GM18867 (cell line): ENCODE measurements at regions not wholly inside any gene's neighbourhood (a gene's known extent, or its start where the extent isn't known, plus 50 kb on each side); places are given as distances from the start of the nearest gene placed in this dataset.
"Not testable (repeated sequence)": the region's sequence is repeated elsewhere in the genome, so short reads cannot be mapped to it uniquely, and the experiment has no call there.

Experiments used
- ATAC-seq: cut with Tn5 transposase; IDR thresholded peaks from one replicate; pipeline ENCODE4 v1.9.1; 2021; ENCODE audit warnings: mild to moderate bottlenecking, moderate library complexity; ENCODE audit not compliant: unreplicated experiment

GRCh38 chr13:54004026-54004699 lies 975.5 kb downstream of the OLFM4 start:
- peak; percentile 51 for ATAC-seq

GRCh38 chr13:54016542-54016941 lies 987.9 kb downstream of the OLFM4 start:
- no peak for ATAC-seq

- no peak for ATAC-seq
Observed at GRCh38 chr13:54018485-54018884, 989.9 kb downstream of the OLFM4 start.

DNA sequence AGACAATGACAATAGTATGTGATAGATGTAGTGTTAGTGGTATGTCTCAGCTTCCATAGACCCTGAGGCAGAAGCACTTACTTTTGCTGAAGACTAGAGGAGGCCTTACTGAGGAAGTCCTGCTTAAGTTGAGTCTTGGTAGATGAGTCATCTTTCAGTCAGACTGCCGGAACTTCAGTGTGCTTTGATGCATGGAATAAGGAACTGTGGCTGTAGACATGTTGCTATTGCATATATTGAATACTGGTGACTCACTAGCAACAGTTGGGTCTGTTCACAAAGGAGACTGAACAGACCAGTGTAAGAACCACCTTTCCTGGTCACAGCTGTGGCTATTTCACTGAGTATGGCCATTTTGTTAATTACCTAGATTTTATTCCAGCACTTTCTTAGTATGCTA lies 1000.6 kb downstream of the OLFM4 start:
- ATAC-seq = peak; percentile 100

- ATAC-seq = peak; percentile 25
Observed at GRCh38 chr13:54029720-54030119, 1001.1 kb downstream of the OLFM4 start.

- no peak for ATAC-seq
Observed at GRCh38 chr13:54033323-54033861, 1004.8 kb downstream of the OLFM4 start.

- ATAC-seq = no peak
Observed at GRCh38 chr13:54034047-54034446, 1005.4 kb downstream of the OLFM4 start.

DNA sequence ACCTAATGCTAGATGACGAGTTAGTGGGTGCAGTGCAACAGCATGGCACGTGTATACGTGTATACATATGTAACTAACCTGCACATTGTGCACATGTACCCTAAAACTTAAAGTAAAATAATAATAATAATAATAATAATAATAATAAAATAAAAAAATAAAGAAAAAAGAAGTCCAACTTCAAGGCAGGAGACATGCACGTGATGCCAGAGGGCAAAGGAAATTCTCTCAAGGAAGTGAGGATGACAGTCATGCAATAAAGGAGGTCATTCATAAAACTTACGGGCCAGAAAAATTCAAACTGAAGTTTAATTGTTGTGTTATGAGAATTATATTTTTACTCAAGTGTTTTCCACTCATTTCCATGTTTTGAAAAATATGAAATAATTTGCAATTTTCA lies 1028.8 kb downstream of the OLFM4 start:
- ATAC-seq = not testable (repeated sequence)

- ATAC-seq = not testable (repeated sequence)
Observed at GRCh38 chr13:54069958-54070357, 1041.3 kb downstream of the OLFM4 start.

DNA sequence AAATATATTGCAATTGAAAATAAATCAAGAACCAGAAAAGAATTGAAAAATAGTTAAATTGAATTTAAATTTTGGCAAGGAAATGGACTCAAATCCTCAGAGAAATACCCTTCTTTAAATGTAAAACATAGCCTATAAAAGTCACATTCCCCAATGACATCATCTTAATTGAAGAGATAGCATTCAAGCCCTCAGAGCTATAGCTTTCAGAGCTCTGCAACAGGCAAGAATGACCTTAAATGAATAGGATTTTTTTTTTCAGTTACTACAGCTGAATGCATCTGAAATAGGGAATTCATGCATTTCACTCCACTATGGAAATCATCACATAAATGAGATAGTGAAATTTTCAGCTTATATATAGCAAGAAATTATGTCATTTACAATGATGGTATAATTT lies 1049.0 kb downstream of the OLFM4 start:
- no peak for ATAC-seq

DNA sequence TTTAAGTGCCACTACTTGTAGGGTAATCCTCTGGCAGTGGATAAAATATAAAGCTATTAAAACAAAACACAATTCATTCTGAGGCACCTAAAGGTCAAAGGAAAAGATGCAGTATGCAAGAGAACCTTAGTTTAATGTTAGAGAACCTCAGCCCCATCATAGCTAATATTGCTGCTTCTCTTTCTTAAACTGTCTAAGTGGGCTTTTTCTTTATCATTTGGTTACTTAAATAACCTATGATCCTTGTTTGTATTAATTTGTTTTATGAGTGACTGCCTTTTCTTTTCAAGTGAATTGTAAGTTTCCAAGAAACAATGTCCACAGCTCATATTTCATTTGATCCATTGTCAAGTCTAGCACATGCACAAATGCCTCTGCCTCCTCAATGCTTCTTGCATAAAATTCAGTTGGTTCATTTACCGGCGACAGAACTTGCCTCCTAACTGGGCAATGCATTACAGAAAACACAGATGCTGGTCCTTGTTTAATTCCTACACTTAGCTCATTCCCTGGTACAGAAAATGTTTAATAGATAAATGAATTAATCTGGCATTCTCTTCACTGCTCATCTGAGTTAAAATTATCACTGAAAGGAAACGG lies 1049.8 kb downstream of the OLFM4 start:
- ATAC-seq = no peak

GRCh38 chr13:54082309-54082708 lies 1053.7 kb downstream of the OLFM4 start:
- not testable (repeated sequence) for ATAC-seq

DNA sequence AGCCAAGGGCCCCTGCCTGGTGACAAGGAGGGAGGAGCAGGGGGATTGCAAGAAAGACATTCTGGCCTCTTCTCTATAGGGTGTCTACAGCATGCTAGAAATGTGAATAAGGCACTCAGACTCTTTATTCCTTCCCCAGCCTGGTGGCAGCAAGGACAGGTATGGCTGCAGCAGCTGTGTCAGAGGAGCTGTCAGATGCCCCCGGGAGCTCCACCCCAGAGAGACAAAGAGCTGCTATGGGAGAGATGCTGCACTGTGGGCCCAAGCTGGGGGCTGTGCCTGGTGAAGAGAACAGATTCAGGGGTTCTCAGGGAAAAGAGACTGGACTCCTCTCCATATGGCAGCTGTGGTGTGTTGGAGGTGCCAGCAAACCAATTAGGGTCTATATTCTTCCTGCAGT lies 1063.3 kb downstream of the OLFM4 start:
- ATAC-seq = no peak

- ATAC-seq = no peak
Observed at GRCh38 chr13:54092686-54093085, 1064.1 kb downstream of the OLFM4 start.

GRCh38 chr13:54110597-54110996 lies 1082.0 kb downstream of the OLFM4 start:
- no peak for ATAC-seq

DNA sequence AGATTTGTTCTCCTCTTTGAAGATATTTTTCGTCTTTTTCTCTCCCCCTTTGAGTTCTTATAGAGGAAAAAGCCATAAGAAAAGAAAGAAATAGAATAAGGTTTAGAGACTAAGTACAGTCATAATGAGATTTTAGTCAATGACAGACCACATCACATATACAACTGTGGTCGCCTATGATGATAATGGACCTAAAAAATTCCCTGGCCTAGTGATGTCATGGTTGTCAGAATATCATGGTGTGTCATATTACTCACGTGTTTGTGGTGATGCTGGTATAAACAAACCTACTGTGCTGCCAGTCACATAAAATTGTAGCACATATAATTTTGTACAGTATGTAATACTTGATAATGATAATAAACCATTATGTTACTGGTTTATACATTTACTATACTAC lies 1096.1 kb downstream of the OLFM4 start:
- ATAC-seq = no peak

- ATAC-seq = not testable (repeated sequence)
Observed at GRCh38 chr13:54130931-54131330, 1102.3 kb downstream of the OLFM4 start.

GRCh38 chr13:54131433-54131832 lies 1102.8 kb downstream of the OLFM4 start:
- not testable (repeated sequence) for ATAC-seq

- ATAC-seq = not testable (repeated sequence)
Observed at GRCh38 chr13:54132127-54132526, 1103.5 kb downstream of the OLFM4 start.

GRCh38 chr13:54132720-54133119 lies 1104.1 kb downstream of the OLFM4 start:
- ATAC-seq = not testable (repeated sequence)

- no peak for ATAC-seq
Observed at GRCh38 chr13:54133746-54134145, 1105.1 kb downstream of the OLFM4 start.

- no peak for ATAC-seq
Observed at GRCh38 chr13:54144828-54145227, 1116.2 kb downstream of the OLFM4 start.
